ENCODE measurements at regions not wholly inside any gene's neighbourhood (a gene's known extent, or its start where the extent isn't known, plus 50 kb on each side); places are given as distances from the start of the nearest gene placed in this dataset.

DNA sequence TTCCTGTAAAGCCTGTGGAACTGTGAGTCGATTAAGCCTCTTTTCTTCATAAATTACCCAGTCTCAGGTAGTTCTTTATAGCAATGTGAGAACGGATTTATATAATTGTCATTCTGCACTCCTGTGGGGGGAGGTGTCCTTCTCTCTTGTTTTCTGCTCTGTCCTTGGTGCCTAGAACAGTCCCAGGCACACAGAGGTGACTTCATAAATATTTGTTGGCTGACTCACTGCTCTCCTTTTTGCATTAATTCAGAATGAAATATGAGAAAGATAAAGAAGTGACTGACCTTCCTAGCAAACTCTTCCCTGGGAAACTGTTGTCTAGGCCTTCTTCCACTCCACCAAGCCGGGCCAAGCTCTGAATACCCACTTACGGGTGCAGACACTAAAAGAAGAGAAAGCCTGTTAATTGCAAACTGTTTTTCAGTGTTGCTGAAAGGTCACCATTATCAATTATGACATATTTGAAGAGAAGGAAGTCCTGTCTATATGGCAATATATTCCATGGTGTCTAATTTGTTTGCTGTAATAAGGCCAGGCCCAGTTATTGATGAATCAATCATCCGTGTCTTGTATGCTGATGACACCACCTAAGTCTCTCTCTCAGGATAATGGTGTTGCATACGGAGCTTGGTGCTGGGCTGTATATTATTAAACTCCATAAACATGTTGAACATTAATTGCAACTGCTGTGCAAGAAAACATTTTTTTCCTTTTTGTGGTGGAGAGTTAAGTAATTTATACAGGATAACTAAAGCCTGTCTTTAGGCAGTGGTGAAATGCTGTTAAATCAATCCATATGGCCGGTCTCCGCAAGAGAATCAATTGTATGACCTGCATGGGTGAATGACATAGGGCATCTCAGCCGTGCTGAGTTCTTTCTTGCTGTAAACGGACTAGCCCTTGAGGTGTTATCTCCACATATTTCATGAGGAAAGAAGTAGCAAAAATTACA is 567.5 kb downstream of the SLC4A3 start:
- Histone ChIP-seq H3K4me2 (ENCODE audit: low read length) (no peak overlapping the region), H3K79me2 (ENCODE audit: low read length) (no peaks in the 10 kb centered on the region), H4K20me1 (ENCODE audit: low read length) (no peaks in the 10 kb centered on the region), H3K4me3 (ENCODE audit: low read length) (no peak overlapping the region), H3K9ac (ENCODE audit: low read length) (no peak overlapping the region), H3F3A (ENCODE audit: low read length, unreplicated experiment) (no peaks in the 10 kb centered on the region), H3K9me3 (ENCODE audit: low read length) (peaks cover 4% of the 10 kb centered on the region; the same call in 1 of the 2 replicates), H3K4me1 (ENCODE audit: insufficient read depth, low read length) (peaks cover 43% of the 10 kb centered on the region), H3K27me3 (ENCODE audit: low read length) (no peaks in the 10 kb centered on the region), H2AFZ (ENCODE audit: low read length) (no peak overlapping the region), H3K36me3 (ENCODE audit: low read depth, low read length) (no peaks in the 10 kb centered on the region; the same call in 1 of the 2 replicates), H3K27ac (ENCODE audit: low read length) (peak overlapping the region; percentile 96; the same call in 1 of the 2 replicates), H3K9me2 (replicated peaks; ENCODE audit: low read length) (no peaks in the 10 kb centered on the region)
- no peak for TF ChIP-seq EZH2phosphoT487 (IDR thresholded peaks at IDR 0.05; ENCODE audit: borderline replicate concordance, low read length)
- TF ChIP-seq EZH2 (IDR thresholded peaks at IDR 0.05; ENCODE audit: low read length, unreplicated experiment): no peak
- TF ChIP-seq, protein P1, sequence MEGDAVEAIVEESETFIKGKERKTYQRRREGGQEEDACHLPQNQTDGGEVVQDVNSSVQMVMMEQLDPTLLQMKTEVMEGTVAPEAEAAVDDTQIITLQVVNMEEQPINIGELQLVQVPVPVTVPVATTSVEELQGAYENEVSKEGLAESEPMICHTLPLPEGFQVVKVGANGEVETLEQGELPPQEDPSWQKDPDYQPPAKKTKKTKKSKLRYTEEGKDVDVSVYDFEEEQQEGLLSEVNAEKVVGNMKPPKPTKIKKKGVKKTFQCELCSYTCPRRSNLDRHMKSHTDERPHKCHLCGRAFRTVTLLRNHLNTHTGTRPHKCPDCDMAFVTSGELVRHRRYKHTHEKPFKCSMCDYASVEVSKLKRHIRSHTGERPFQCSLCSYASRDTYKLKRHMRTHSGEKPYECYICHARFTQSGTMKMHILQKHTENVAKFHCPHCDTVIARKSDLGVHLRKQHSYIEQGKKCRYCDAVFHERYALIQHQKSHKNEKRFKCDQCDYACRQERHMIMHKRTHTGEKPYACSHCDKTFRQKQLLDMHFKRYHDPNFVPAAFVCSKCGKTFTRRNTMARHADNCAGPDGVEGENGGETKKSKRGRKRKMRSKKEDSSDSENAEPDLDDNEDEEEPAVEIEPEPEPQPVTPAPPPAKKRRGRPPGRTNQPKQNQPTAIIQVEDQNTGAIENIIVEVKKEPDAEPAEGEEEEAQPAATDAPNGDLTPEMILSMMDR (conservative IDR thresholded peaks at IDR 0.05; ENCODE audit: low read depth, low read length): no peak
- no peak for ATAC-seq
- CTCF ChIA-PET: no interaction called here
- peak; percentile 33 for DNase-seq
- BruUV-seq (replicated peaks): no TSS peak
- POLR2A ChIA-PET (ENCODE audit: unreplicated experiment): no interaction called here
- intact Hi-C loops (cut with micrococcal nuclease): loop anchor here (5.0 to 10.0 kb wide), 2 partner anchors 32 to 310 kb away; no protein-coding TSS in a partner anchor

DNA sequence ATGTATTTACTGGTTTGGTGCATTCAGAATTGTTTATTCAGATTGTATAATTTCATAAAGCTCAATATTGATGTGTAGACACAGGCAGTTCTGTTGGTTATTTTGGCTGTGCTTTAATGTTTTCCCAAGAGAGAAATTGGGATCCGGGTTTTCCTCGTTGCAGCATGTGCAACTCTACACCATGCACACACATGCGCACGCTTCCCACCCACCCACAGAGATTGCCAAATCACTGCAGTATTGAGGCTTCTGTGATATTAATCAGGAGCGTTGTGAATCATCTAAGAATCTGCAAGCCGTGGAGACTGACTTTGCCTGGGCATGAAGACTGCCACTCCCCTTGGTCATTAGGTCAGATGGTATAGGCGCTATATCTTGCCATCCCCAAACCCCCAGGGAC is 571.5 kb downstream of the SLC4A3 start:
- Histone ChIP-seq H3F3A (ENCODE audit: low read length, unreplicated experiment) (no peaks in the 10 kb centered on the region), H2AFZ (ENCODE audit: low read length) (no peak overlapping the region), H3K27ac (ENCODE audit: low read length) (peak overlapping the region; percentile 33), H3K9me3 (ENCODE audit: low read length) (peaks cover 4% of the 10 kb centered on the region; the same call in 1 of the 2 replicates), H3K4me2 (ENCODE audit: low read length) (peak overlapping the region; percentile 13; the same call in 1 of the 2 replicates), H3K9ac (ENCODE audit: low read length) (no peak overlapping the region), H3K4me3 (ENCODE audit: low read length) (no peak overlapping the region), H3K27me3 (ENCODE audit: low read length) (no peaks in the 10 kb centered on the region), H3K36me3 (ENCODE audit: low read depth, low read length) (no peaks in the 10 kb centered on the region; the same call in 1 of the 2 replicates), H4K20me1 (ENCODE audit: low read length) (no peaks in the 10 kb centered on the region), H3K79me2 (ENCODE audit: low read length) (no peaks in the 10 kb centered on the region), H3K9me2 (replicated peaks; ENCODE audit: low read length) (no peaks in the 10 kb centered on the region), H3K4me1 (ENCODE audit: insufficient read depth, low read length) (peaks cover 28% of the 10 kb centered on the region)
- intact Hi-C loops (cut with micrococcal nuclease): loop anchor here (10.0 kb wide), 1 partner anchor 306 kb away; no protein-coding TSS in a partner anchor
- ATAC-seq: peak; percentile 82
- CTCF ChIA-PET: no interaction called here
- BruUV-seq (replicated peaks): no TSS peak
- TF ChIP-seq EZH2 (IDR thresholded peaks at IDR 0.05; ENCODE audit: low read length, unreplicated experiment) (no peak), EZH2phosphoT487 (IDR thresholded peaks at IDR 0.05; ENCODE audit: borderline replicate concordance, low read length) (no peak)
- TF ChIP-seq, protein P1 (conservative IDR thresholded peaks at IDR 0.05; ENCODE audit: low read depth, low read length): no peak
- POLR2A ChIA-PET (ENCODE audit: unreplicated experiment): no interaction called here
- DNase-seq: peak; percentile 83

DNA sequence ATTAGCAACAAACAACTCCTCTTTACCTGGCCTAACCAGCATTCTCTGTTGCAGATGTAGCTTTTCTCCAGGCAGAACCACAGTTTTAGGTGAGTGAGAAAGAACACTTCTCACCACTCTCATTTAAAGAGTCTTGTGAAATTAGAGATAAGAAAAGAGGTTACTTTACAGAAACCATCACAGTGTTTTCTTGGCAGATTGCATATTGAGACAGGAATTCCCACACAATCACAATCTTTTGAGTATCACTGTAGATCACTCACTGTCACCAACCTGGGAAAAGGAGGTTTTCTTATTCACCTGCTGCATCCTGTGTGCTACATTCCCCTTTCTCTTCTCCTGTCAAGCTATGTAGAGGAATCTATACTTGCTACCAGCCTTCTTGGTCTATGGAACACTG is 574.6 kb downstream of the SLC4A3 start:
- Histone ChIP-seq H4K20me1 (ENCODE audit: low read length) (no peaks in the 10 kb centered on the region), H3K4me3 (ENCODE audit: low read length) (no peak overlapping the region), H3K9me2 (replicated peaks; ENCODE audit: low read length) (no peaks in the 10 kb centered on the region), H3K36me3 (ENCODE audit: low read depth, low read length) (no peaks in the 10 kb centered on the region), H3K4me2 (ENCODE audit: low read length) (no peak overlapping the region), H3K9me3 (ENCODE audit: low read length) (peaks cover 4% of the 10 kb centered on the region; the same call in 1 of the 2 replicates), H3K9ac (ENCODE audit: low read length) (no peak overlapping the region), H3K4me1 (ENCODE audit: insufficient read depth, low read length) (peaks cover 16% of the 10 kb centered on the region), H3K27ac (ENCODE audit: low read length) (no peak overlapping the region), H3F3A (ENCODE audit: low read length, unreplicated experiment) (no peaks in the 10 kb centered on the region), H3K27me3 (ENCODE audit: low read length) (no peaks in the 10 kb centered on the region), H3K79me2 (ENCODE audit: low read length) (no peaks in the 10 kb centered on the region), H2AFZ (ENCODE audit: low read length) (no peak overlapping the region)
- no peak for TF ChIP-seq EZH2phosphoT487 (IDR thresholded peaks at IDR 0.05; ENCODE audit: borderline replicate concordance, low read length)
- TF ChIP-seq, protein P1 (conservative IDR thresholded peaks at IDR 0.05; ENCODE audit: low read depth, low read length): no peak
- TF ChIP-seq EZH2 (IDR thresholded peaks at IDR 0.05; ENCODE audit: low read length, unreplicated experiment): no peak
- DNase-seq: no peak
- no TSS peak for BruUV-seq (replicated peaks)
- ChIA-PET CTCF (no interaction called here), POLR2A (ENCODE audit: unreplicated experiment) (no interaction called here)
- intact Hi-C loops (cut with micrococcal nuclease): no loop called here
- ATAC-seq: no peak
